GM23338 (cell line): ENCODE measurements at regions not wholly inside any gene's neighbourhood (a gene's known extent, or its start where the extent isn't known, plus 50 kb on each side); places are given as distances from the start of the nearest gene placed in this dataset.

Experiments
- ATAC-seq: fragments of 200-7000 bp; cut with Tn5 transposase; 3 replicates; pipeline ENCODE4 v1.9.1; 2020
- DNase-seq: peaks from one replicate; pipeline ENCODE4 v3.0.0-alpha.2; 2015; ENCODE audit warnings: low spot score
- H2AFZ ChIP-seq: fragments of 200-600 bp; sonication (generic); 2 replicates; pipeline ENCODE4 v1.8.0; 2016; ENCODE audit warnings: antibody characterized with exemption, mild to moderate bottlenecking, moderate library complexity
- H3F3A ChIP-seq: fragments of 200-600 bp; sonication (generic); replicated peaks from 2 replicates; pipeline ENCODE4 v1.8.0; 2017; ENCODE audit warnings: antibody characterized with exemption, mixed run types, low read depth
- H3K27ac ChIP-seq: fragments of 200-600 bp; sonication (generic); 2 replicates; pipeline ENCODE4 v1.6.1; 2016; ENCODE audit warnings: low read depth
- H3K27me3 ChIP-seq: fragments of 200-600 bp; sonication (generic); 2 replicates; pipeline ENCODE4 v1.8.0; 2016; ENCODE audit warnings: mild to moderate bottlenecking, mixed run types, moderate library complexity; ENCODE audit not compliant: insufficient read depth
- H3K36me3 ChIP-seq: fragments of 200-600 bp; sonication (generic); 2 replicates; pipeline ENCODE4 v1.8.0; 2016; ENCODE audit warnings: mild to moderate bottlenecking; ENCODE audit not compliant: insufficient read depth
- H3K4me1 ChIP-seq: fragments of 200-600 bp; sonication (generic); 2 replicates; pipeline ENCODE4 v1.8.0; 2016; ENCODE audit warnings: mild to moderate bottlenecking, moderate library complexity; ENCODE audit not compliant: insufficient read depth
- H3K4me2 ChIP-seq: fragments of 200-600 bp; sonication (generic); 2 replicates; pipeline ENCODE4 v1.7.1; 2017; ENCODE audit warnings: mixed run types
- H3K4me3 ChIP-seq: fragments of 200-600 bp; sonication (generic); 2 replicates; pipeline ENCODE4 v1.6.1; 2016; ENCODE audit warnings: mixed run types
- H3K79me2 ChIP-seq: fragments of 200-600 bp; sonication (generic); replicated peaks from 2 replicates; pipeline ENCODE4 v1.8.0; 2017; ENCODE audit warnings: mild to moderate bottlenecking; ENCODE audit not compliant: insufficient read depth
- H3K9me2 ChIP-seq: fragments of 200-600 bp; sonication (generic); 2 replicates; pipeline ENCODE4 v1.8.0; 2017; ENCODE audit not compliant: insufficient read depth
- H4K20me1 ChIP-seq: fragments of 200-600 bp; sonication (generic); replicated peaks from 2 replicates; pipeline ENCODE4 v1.8.0; 2017; ENCODE audit warnings: mild to moderate bottlenecking; ENCODE audit not compliant: insufficient read depth
- H3K27ac Mint-ChIP-seq: 2 replicates; pipeline ENCODE4 v1.8.0; 2020; ENCODE audit warnings: inconsistent platforms, mild to moderate bottlenecking, moderate library complexity, mixed read lengths
- H3K27me3 Mint-ChIP-seq: 3 replicates; pipeline ENCODE4 v1.8.0; 2022; ENCODE audit warnings: low read depth, mild to moderate bottlenecking, moderate library complexity, mixed read lengths, inconsistent platforms; ENCODE audit not compliant: insufficient read depth, poor library complexity
- H3K36me3 Mint-ChIP-seq: 3 replicates; pipeline ENCODE4 v1.8.0; 2021; ENCODE audit warnings: low read depth, mild to moderate bottlenecking, inconsistent platforms, moderate library complexity, mixed read lengths
- H3K4me1 Mint-ChIP-seq: 3 replicates; pipeline ENCODE4 v1.8.0; 2020; ENCODE audit warnings: mild to moderate bottlenecking, inconsistent platforms, mixed read lengths
- H3K4me3 Mint-ChIP-seq: 3 replicates; pipeline ENCODE4 v1.8.0; 2021; ENCODE audit warnings: moderate library complexity, mild to moderate bottlenecking, inconsistent platforms, mixed read lengths
- H3K9me3 Mint-ChIP-seq: 3 replicates; pipeline ENCODE4 v1.8.0; 2020; ENCODE audit warnings: moderate library complexity, mild to moderate bottlenecking, inconsistent platforms, mixed read lengths
- CREB1 ChIP-seq: fragments of 250-450 bp; sonication (Bioruptor Pico); IDR thresholded peaks from 2 replicates; pipeline ENCODE4 v1.5.0; 2020; ENCODE audit warnings: low read depth, mild to moderate bottlenecking, moderate library complexity
- CTCF ChIP-seq, 2 experiments: fragments of 200-600 bp in 1 of 2; sonication (generic) in 1 of 2; conservative IDR thresholded peaks; 2 replicates each; pipeline versions ENCODE4 v1.5.1 to v1.6.1; 2016 to 2017; ENCODE audit warnings: antibody characterized with exemption in 2 of 2, low read depth in 2 of 2, mild to moderate bottlenecking in 2 of 2, moderate library complexity in 1 of 2
- ETS1 ChIP-seq: IDR thresholded peaks from 2 replicates; pipeline ENCODE4 v1.6.1; 2016; ENCODE audit warnings: antibody characterized with exemption
- EZH2 ChIP-seq: fragments of 200-600 bp; sonication (generic); IDR thresholded peaks from one replicate; pipeline ENCODE4 v1.8.0; 2017; ENCODE audit warnings: antibody characterized with exemption, mild to moderate bottlenecking, low read depth; ENCODE audit not compliant: unreplicated experiment
- EZH2phosphoT487 ChIP-seq: fragments of 200-600 bp; sonication (generic); IDR thresholded peaks from one replicate; pipeline ENCODE4 v1.8.1; 2018; ENCODE audit warnings: antibody characterized with exemption; ENCODE audit not compliant: unreplicated experiment
- JUNB ChIP-seq: IDR thresholded peaks from one replicate; pipeline ENCODE4 v1.6.1; 2016; ENCODE audit warnings: antibody characterized with exemption; ENCODE audit not compliant: unreplicated experiment
- NANOG ChIP-seq: IDR thresholded peaks from 2 replicates; pipeline ENCODE4 v1.6.1; 2016; ENCODE audit warnings: antibody characterized with exemption, borderline replicate concordance
- POLR2AphosphoS5 ChIP-seq: IDR thresholded peaks from 2 replicates; pipeline ENCODE4 v1.6.1; 2016; ENCODE audit warnings: antibody characterized with exemption, low read depth
- REST ChIP-seq: IDR thresholded peaks from one replicate; pipeline ENCODE4 v1.6.1; 2018; ENCODE audit warnings: antibody characterized with exemption; ENCODE audit not compliant: unreplicated experiment
- STAT1 ChIP-seq: IDR thresholded peaks from one replicate; pipeline ENCODE4 v1.6.1; 2016; ENCODE audit warnings: antibody characterized with exemption; ENCODE audit not compliant: unreplicated experiment
- ZNF114 ChIP-seq: fragments of 250-450 bp; sonication (Bioruptor Pico); IDR thresholded peaks from 2 replicates; pipeline ENCODE4 v1.5.0; 2020; ENCODE audit warnings: mild to moderate bottlenecking, moderate library complexity
- ZNF331 ChIP-seq: fragments of 250-450 bp; sonication (Bioruptor Pico); IDR thresholded peaks from 2 replicates; pipeline ENCODE4 v1.5.0; 2020; ENCODE audit warnings: low read depth, mild to moderate bottlenecking, moderate library complexity
- ZNF462 ChIP-seq: fragments of 250-450 bp; sonication (Bioruptor Pico); IDR thresholded peaks from 2 replicates; pipeline ENCODE4 v1.5.0; 2020; ENCODE audit warnings: mild to moderate bottlenecking, moderate library complexity

- Mint-ChIP-seq H3K4me3 (no peak overlapping the region), H3K9me3 (peaks cover 4% of the 10 kb centered on the region; the same call in 1 of the 3 replicates), H3K4me1 (no peaks in the 10 kb centered on the region), H3K27me3 (peaks cover 3% of the 10 kb centered on the region), H3K36me3 (no peaks in the 10 kb centered on the region; the same call in 2 of the 3 replicates), H3K27ac (peak overlapping the region; percentile 12; the same call in 1 of the 2 replicates)
- Histone ChIP-seq H3K4me2 (no peak overlapping the region), H3K9me2 (no peaks in the 10 kb centered on the region), H4K20me1 (no peaks in the 10 kb centered on the region), H3K4me3 (no peak overlapping the region), H3K79me2 (no peaks in the 10 kb centered on the region), H3K4me1 (no peaks in the 10 kb centered on the region), H3K27ac (no peak overlapping the region), H3K27me3 (no peaks in the 10 kb centered on the region), H2AFZ (no peak overlapping the region), H3F3A (no peaks in the 10 kb centered on the region), H3K36me3 (no peaks in the 10 kb centered on the region)
- DNase-seq (no peak), ATAC-seq (no peak)
- TF ChIP-seq CTCF (conservative IDR thresholded peaks at IDR 0.05; ENCODE audit: low read depth in 2 of 2), result no peak
- no peak for TF ChIP-seq NANOG
- no peak for TF ChIP-seq JUNB
- no peak for TF ChIP-seq REST
- no peak for TF ChIP-seq ZNF462
- no peak for TF ChIP-seq ZNF331 (CRISPR knock-in tag)
- TF ChIP-seq STAT1, result no peak
- no peak for TF ChIP-seq POLR2AphosphoS5
- no peak for TF ChIP-seq EZH2phosphoT487
- no peak for TF ChIP-seq ETS1
- TF ChIP-seq EZH2, result no peak
- no peak for TF ChIP-seq CREB1 (CRISPR knock-in tag)
- TF ChIP-seq ZNF114 (CRISPR knock-in tag), result no peak
Measured at GRCh38 chr2:240350696-240351087, 84.8 kb upstream of the GPC1 start.
